Body of pancreas (tissue), 4 donors: ENCODE measurements at regions not wholly inside any gene's neighbourhood (a gene's known extent, or its start where the extent isn't known, plus 50 kb on each side); places are given as distances from the start of the nearest gene placed in this dataset.

ENCODE experiments used
- ATAC-seq: fragments of 150-250 bp; one replicate; pipeline ENCODE4 v1.9.1; 2016
- DNase-seq, 4 donors: peaks; one replicate each; pipeline ENCODE4 v3.0.0-alpha.2; 2019
- H3K27ac ChIP-seq, 4 donors: fragments of 200-600 bp; sonication (generic); 1 replicate in 3 of 4; 2 replicates in 1 of 4; pipeline versions ENCODE4 v1.5.1 to v1.6.1; 2016 to 2019; ENCODE audit warnings: mild to moderate bottlenecking in 1 of 4, mixed read lengths in 1 of 4, moderate library complexity in 1 of 4
- H3K27me3 ChIP-seq, 2 donors: fragments of 200-600 bp; sonication (generic); one replicate each; pipeline ENCODE4 v1.6.0; 2016; ENCODE audit warnings: mild to moderate bottlenecking in 1 of 2
- H3K36me3 ChIP-seq, 2 donors: fragments of 200-600 bp; sonication (generic); replicated peaks in 1 of 2; 2 replicates each; pipeline ENCODE4 v1.5.1; 2016; ENCODE audit warnings: low read depth in 2 of 2; ENCODE audit not compliant: insufficient read depth in 1 of 2
- H3K4me1 ChIP-seq: fragments of 200-600 bp; sonication (generic); one replicate; pipeline ENCODE4 v1.6.0; 2016
- H3K4me3 ChIP-seq, 2 donors: fragments of 200-600 bp; sonication (generic); 1 replicate in 1 of 2; 2 replicates in 1 of 2; pipeline ENCODE4 v1.5.1; 2016 to 2019
- H3K9me3 ChIP-seq, 3 donors: fragments of 200-600 bp; sonication (generic); 1 replicate in 2 of 3; 2 replicates in 1 of 3; pipeline ENCODE4 v1.5.1; 2016
- CTCF ChIP-seq, 7 experiments: fragments of 450-650 bp in 4 of 7; fragments of 200-600 bp in 3 of 7; sonication (generic) in 3 of 7; IDR thresholded peaks; one replicate each; pipeline ENCODE4 v1.5.1; 2016 to 2019; ENCODE audit warnings: antibody characterized with exemption in 7 of 7
- POLR2A ChIP-seq, 3 donors: fragments of 450-650 bp; IDR thresholded peaks; one replicate each; pipeline ENCODE4 v1.6.1; 2016; ENCODE audit warnings: antibody characterized with exemption in 3 of 3, mild to moderate bottlenecking in 2 of 3
- whole genome bisulfite sequencing, 2 donors: methylation state at CpG; one replicate each; pipeline ENCODE4 v1.1.5; 2017; 5-methylcytosine and 5-hydroxymethylcytosine counted together
- intact Hi-C: fragments of 100-400 bp; cut with DNase I; formaldehyde crosslinking; loops from one replicate; pipeline ENCODE4 v1.15.1; 2023

GRCh38 chr11:79550809-79551208 lies 110.0 kb upstream of the TENM4 start:
- no peaks in the 10 kb centered on the region for H3K36me3 ChIP-seq
- ATAC-seq (no peak), DNase-seq (no peak)
- no peaks in the 10 kb centered on the region for H3K27me3 ChIP-seq
- intact Hi-C loops = no loop called here
- no peaks in the 10 kb centered on the region for H3K4me1 ChIP-seq
- H3K4me3 ChIP-seq = no peak overlapping the region
- no peak for TF ChIP-seq CTCF (IDR thresholded peaks at IDR 0.05)
- no peak for TF ChIP-seq POLR2A (IDR thresholded peaks at IDR 0.05)
- H3K27ac ChIP-seq = no peak overlapping the region
- H3K9me3 ChIP-seq = no peaks in the 10 kb centered on the region

GRCh38 chr11:79547256-79547655 lies 106.4 kb upstream of the TENM4 start:
- Histone ChIP-seq H3K9me3 (no peaks in the 10 kb centered on the region), H3K4me1 (no peaks in the 10 kb centered on the region), H3K27ac (no peak overlapping the region), H3K36me3 (no peaks in the 10 kb centered on the region), H3K4me3 (no peak overlapping the region), H3K27me3 (no peaks in the 10 kb centered on the region)
- TF ChIP-seq CTCF (IDR thresholded peaks at IDR 0.05) = no peak
- TF ChIP-seq POLR2A (IDR thresholded peaks at IDR 0.05) = no peak
- no peak for ATAC-seq
- no peak for DNase-seq
- intact Hi-C loops = no loop called here

- no peak for DNase-seq
- WGBS, 2 donors = 51 to 58% methylated on average over 8 of the region's 8 CpGs
- Histone ChIP-seq H3K4me1 (no peaks in the 10 kb centered on the region), H3K36me3 (no peaks in the 10 kb centered on the region), H3K27ac (no peak overlapping the region), H3K4me3 (no peak overlapping the region), H3K9me3 (no peaks in the 10 kb centered on the region), H3K27me3 (no peaks in the 10 kb centered on the region)
- no peak for ATAC-seq
- intact Hi-C loops = no loop called here
- no peak for TF ChIP-seq POLR2A (IDR thresholded peaks at IDR 0.05)
- TF ChIP-seq CTCF (IDR thresholded peaks at IDR 0.05) = no peak
These were observed 105.5 kb upstream of the TENM4 start for GRCh38 chr11:79546351-79546750.

GRCh38 chr11:79544361-79544760 lies 103.5 kb upstream of the TENM4 start:
- 53 to 59% methylated on average over 2 of the region's 2 CpGs for WGBS, 2 donors
- Histone ChIP-seq H3K36me3 (no peaks in the 10 kb centered on the region), H3K27me3 (no peaks in the 10 kb centered on the region), H3K9me3 (no peaks in the 10 kb centered on the region), H3K4me3 (no peak overlapping the region), H3K4me1 (no peaks in the 10 kb centered on the region), H3K27ac (no peak overlapping the region)
- intact Hi-C loops = no loop called here
- DNase-seq (no peak), ATAC-seq (no peak)
- no peak for TF ChIP-seq CTCF (IDR thresholded peaks at IDR 0.05)
- TF ChIP-seq POLR2A (IDR thresholded peaks at IDR 0.05) = no peak

GRCh38 chr11:79543101-79543500 lies 102.3 kb upstream of the TENM4 start:
- WGBS, 2 donors = 0 to 12% methylated on average over 1 of the region's 1 CpG
- H3K4me1 ChIP-seq = no peaks in the 10 kb centered on the region
- no peaks in the 10 kb centered on the region for H3K36me3 ChIP-seq
- H3K27ac ChIP-seq = no peak overlapping the region
- H3K27me3 ChIP-seq = no peaks in the 10 kb centered on the region
- ATAC-seq (no peak), DNase-seq (no peak)
- no peaks in the 10 kb centered on the region for H3K9me3 ChIP-seq
- H3K4me3 ChIP-seq = no peak overlapping the region
- TF ChIP-seq POLR2A (IDR thresholded peaks at IDR 0.05) (no peak), CTCF (IDR thresholded peaks at IDR 0.05) (no peak)
- intact Hi-C loops = no loop called here
